ENCODE measurements at regions not wholly inside any gene's neighbourhood (a gene's known extent, or its start where the extent isn't known, plus 50 kb on each side); places are given as distances from the start of the nearest gene placed in this dataset.
"Not testable (repeated sequence)": the region's sequence is repeated elsewhere in the genome, so short reads cannot be mapped to it uniquely, and the experiment has no call there.

- Histone ChIP-seq H2AK5ac (ENCODE audit: insufficient read length, low read length) (no peak overlapping the region), H2BK15ac (ENCODE audit: low read depth, low read length) (no peak overlapping the region), H3T11ph (ENCODE audit: low read length) (no peak overlapping the region), H3K4me2 (ENCODE audit: insufficient read depth, insufficient read length, low read length) (no peak overlapping the region), H3K27me3 (ENCODE audit: insufficient read depth, low read length) (no peaks in the 10 kb centered on the region), H2AFZ (ENCODE audit: low read length) (no peak overlapping the region), H3K79me2 (ENCODE audit: insufficient read depth, low read length) (no peaks in the 10 kb centered on the region), H4K20me1 (ENCODE audit: control insufficient read depth, insufficient read depth, insufficient read length) (no peaks in the 10 kb centered on the region), H3K56ac (ENCODE audit: insufficient read length, low read depth, low read length) (no peak overlapping the region), H4K91ac (ENCODE audit: insufficient read length, low read depth, low read length) (no peak overlapping the region), H3K14ac (ENCODE audit: insufficient read depth, low read length) (no peak overlapping the region), H3K23ac (ENCODE audit: insufficient read length, low read depth, low read length) (no peak overlapping the region), H2BK20ac (ENCODE audit: low read depth, low read length, poor library complexity, severe bottlenecking) (no peak overlapping the region), H3K23me2 (ENCODE audit: insufficient read length, low read depth, low read length, poor library complexity, severe bottlenecking) (no peaks in the 10 kb centered on the region), H3K9me3 (ENCODE audit: control insufficient read depth, low read depth, low read length) (no peaks in the 10 kb centered on the region), H4K8ac (replicated peaks; ENCODE audit: insufficient read length, low read depth, low read length) (no peak overlapping the region), H3K27ac (ENCODE audit: insufficient read length, low read depth, low read length) (no peak overlapping the region), H2BK5ac (ENCODE audit: insufficient read length, low read length) (no peak overlapping the region), H2BK12ac (ENCODE audit: insufficient read length, low read depth, low read length) (no peak overlapping the region), H3K4me1 (ENCODE audit: insufficient read depth, low read length) (no peaks in the 10 kb centered on the region), H3K9ac (ENCODE audit: extremely low read depth, insufficient read length, low read length) (no peak overlapping the region), H3K4ac (ENCODE audit: low read depth, low read length) (no peak overlapping the region), H4K5ac (ENCODE audit: insufficient read length, low read depth, low read length) (no peak overlapping the region), H3K18ac (ENCODE audit: insufficient read length, low read depth, low read length) (no peak overlapping the region), H3K79me1 (ENCODE audit: insufficient read depth, low read depth, low read length, poor library complexity, severe bottlenecking) (no peaks in the 10 kb centered on the region), H2BK120ac (ENCODE audit: low read depth, low read length, poor library complexity, severe bottlenecking) (no peak overlapping the region)
- no peak for DNase-seq
- H3K36me3 Mint-ChIP-seq (ENCODE audit: insufficient read depth in 1 of 3, low read depth in 3 of 3): no peaks in the 10 kb centered on the region; a peak in 1 of 7 replicates
- H3K4me3 Mint-ChIP-seq: no peak overlapping the region
- H3K4me1 Mint-ChIP-seq: no peaks in the 10 kb centered on the region
- H3K27ac Mint-ChIP-seq: no peak overlapping the region
- WGBS (ENCODE audit: extremely low coverage, insufficient read length, low lambda C conversion rate): no CpG with 5 or more reads among the region's 1 CpG
- no peaks in the 10 kb centered on the region for H3K9me3 Mint-ChIP-seq
- no peaks in the 10 kb centered on the region for H3K27me3 Mint-ChIP-seq (ENCODE audit: low read depth)
- TF ChIP-seq CTCF (conservative IDR thresholded peaks at IDR 0.05): no peak
Measured at GRCh38 chr5:124103671-124104070, 591.7 kb downstream of the CSNK1G3 start.

- H3K23me2 ChIP-seq (ENCODE audit: insufficient read length, low read depth, low read length, poor library complexity, severe bottlenecking); H4K91ac ChIP-seq (ENCODE audit: insufficient read length, low read depth, low read length); H2BK5ac ChIP-seq (ENCODE audit: insufficient read length, low read length); H3K27ac ChIP-seq (ENCODE audit: insufficient read length, low read depth, low read length); H3K4me1 Mint-ChIP-seq; H2BK20ac ChIP-seq (ENCODE audit: low read depth, low read length, poor library complexity, severe bottlenecking); H3K4me1 ChIP-seq (ENCODE audit: insufficient read depth, low read length); H4K20me1 ChIP-seq (ENCODE audit: control insufficient read depth, insufficient read depth, insufficient read length); H2AK5ac ChIP-seq (ENCODE audit: insufficient read length, low read length); H3T11ph ChIP-seq (ENCODE audit: low read length); H3K23ac ChIP-seq (ENCODE audit: insufficient read length, low read depth, low read length); DNase-seq; H2AFZ ChIP-seq (ENCODE audit: low read length); H3K4ac ChIP-seq (ENCODE audit: low read depth, low read length); H3K27me3 Mint-ChIP-seq (ENCODE audit: low read depth); H3K56ac ChIP-seq (ENCODE audit: insufficient read length, low read depth, low read length); H3K4me2 ChIP-seq (ENCODE audit: insufficient read depth, insufficient read length, low read length); H3K27me3 ChIP-seq (ENCODE audit: insufficient read depth, low read length); H3K9me3 ChIP-seq (ENCODE audit: control insufficient read depth, low read depth, low read length); H3K79me2 ChIP-seq (ENCODE audit: insufficient read depth, low read length); H4K8ac ChIP-seq (replicated peaks; ENCODE audit: insufficient read length, low read depth, low read length); H3K9ac ChIP-seq (ENCODE audit: extremely low read depth, insufficient read length, low read length); H2BK15ac ChIP-seq (ENCODE audit: low read depth, low read length); H2BK120ac ChIP-seq (ENCODE audit: low read depth, low read length, poor library complexity, severe bottlenecking); H3K18ac ChIP-seq (ENCODE audit: insufficient read length, low read depth, low read length); H3K36me3 Mint-ChIP-seq (ENCODE audit: insufficient read depth in 1 of 3, low read depth in 3 of 3); H2BK12ac ChIP-seq (ENCODE audit: insufficient read length, low read depth, low read length); H3K14ac ChIP-seq (ENCODE audit: insufficient read depth, low read length); H3K9me3 Mint-ChIP-seq; H3K79me1 ChIP-seq (ENCODE audit: insufficient read depth, low read depth, low read length, poor library complexity, severe bottlenecking); H3K27ac Mint-ChIP-seq; H4K5ac ChIP-seq (ENCODE audit: insufficient read length, low read depth, low read length); H3K4me3 Mint-ChIP-seq: not testable (repeated sequence)
- WGBS (ENCODE audit: extremely low coverage, insufficient read length, low lambda C conversion rate): no CpG with 5 or more reads among the region's 5 CpGs
Measured at GRCh38 chr5:124103056-124103455, 591.1 kb downstream of the CSNK1G3 start.
